ENCODE measurements at regions not wholly inside any gene's neighbourhood (a gene's known extent, or its start where the extent isn't known, plus 50 kb on each side); places are given as distances from the start of the nearest gene placed in this dataset.

- TF ChIP-seq CTCF (IDR thresholded peaks at IDR 0.05; ENCODE audit: low read depth, low read length, poor library complexity, severe bottlenecking) (no peak), EZH2phosphoT487 (IDR thresholded peaks at IDR 0.05; ENCODE audit: borderline replicate concordance, low read length) (no peak)
These were observed 97.3 kb upstream of the GOT2 start for GRCh38 chr16:58831386-58831785.

Measured in DOHH2 (cell line).